Thyroid gland (tissue), 4 donors: ENCODE measurements at regions not wholly inside any gene's neighbourhood (a gene's known extent, or its start where the extent isn't known, plus 50 kb on each side); places are given as distances from the start of the nearest gene placed in this dataset.

Experiments
- POLR2A ChIP-seq, 2 donors: fragments of 450-650 bp; IDR thresholded peaks; one replicate each; pipeline ENCODE4 v1.6.1; 2017; ENCODE audit warnings: antibody characterized with exemption in 2 of 2, mild to moderate bottlenecking in 2 of 2, moderate library complexity in 1 of 2
- TF ChIP-seq, protein P1 (sequence below), 6 experiments: fragments of 200-600 bp in 3 of 6; fragments of 450-650 bp in 3 of 6; sonication (generic) in 3 of 6; IDR thresholded peaks; one replicate each; pipeline ENCODE4 v1.5.1; 2016 to 2019; ENCODE audit warnings: antibody characterized with exemption in 6 of 6, mild to moderate bottlenecking in 2 of 6, inconsistent platforms in 1 of 6, moderate library complexity in 1 of 6

DNA sequence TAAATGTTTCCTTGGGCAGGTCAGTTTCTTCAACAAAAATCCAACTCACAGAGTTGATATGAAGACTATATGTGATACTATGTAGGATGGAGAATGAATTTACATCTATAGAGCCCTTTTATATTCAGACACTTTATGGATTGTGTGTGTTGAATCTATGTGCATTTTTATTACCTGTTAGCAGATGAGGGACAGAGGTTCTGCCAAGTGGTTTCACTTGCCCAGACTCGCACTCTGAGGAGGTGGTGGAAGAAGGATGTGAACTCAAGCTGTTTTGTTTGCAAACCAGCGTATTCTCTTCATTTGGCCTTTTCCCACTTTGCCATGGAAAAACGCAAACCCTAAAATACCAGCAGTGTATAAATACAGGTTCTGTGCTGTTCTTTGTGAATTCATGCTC lies 237.6 kb downstream of the TDRD15 start:
- no peak for TF ChIP-seq POLR2A (IDR thresholded peaks at IDR 0.05)
- TF ChIP-seq, protein P1, sequence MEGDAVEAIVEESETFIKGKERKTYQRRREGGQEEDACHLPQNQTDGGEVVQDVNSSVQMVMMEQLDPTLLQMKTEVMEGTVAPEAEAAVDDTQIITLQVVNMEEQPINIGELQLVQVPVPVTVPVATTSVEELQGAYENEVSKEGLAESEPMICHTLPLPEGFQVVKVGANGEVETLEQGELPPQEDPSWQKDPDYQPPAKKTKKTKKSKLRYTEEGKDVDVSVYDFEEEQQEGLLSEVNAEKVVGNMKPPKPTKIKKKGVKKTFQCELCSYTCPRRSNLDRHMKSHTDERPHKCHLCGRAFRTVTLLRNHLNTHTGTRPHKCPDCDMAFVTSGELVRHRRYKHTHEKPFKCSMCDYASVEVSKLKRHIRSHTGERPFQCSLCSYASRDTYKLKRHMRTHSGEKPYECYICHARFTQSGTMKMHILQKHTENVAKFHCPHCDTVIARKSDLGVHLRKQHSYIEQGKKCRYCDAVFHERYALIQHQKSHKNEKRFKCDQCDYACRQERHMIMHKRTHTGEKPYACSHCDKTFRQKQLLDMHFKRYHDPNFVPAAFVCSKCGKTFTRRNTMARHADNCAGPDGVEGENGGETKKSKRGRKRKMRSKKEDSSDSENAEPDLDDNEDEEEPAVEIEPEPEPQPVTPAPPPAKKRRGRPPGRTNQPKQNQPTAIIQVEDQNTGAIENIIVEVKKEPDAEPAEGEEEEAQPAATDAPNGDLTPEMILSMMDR (IDR thresholded peaks at IDR 0.05): no peak
